ENCODE measurements at regions not wholly inside any gene's neighbourhood (a gene's known extent, or its start where the extent isn't known, plus 50 kb on each side); places are given as distances from the start of the nearest gene placed in this dataset.

GRCh38 chr2:217722883-217723472 is 279.8 kb downstream of the TNS1 start:
- DNase-seq (ENCODE audit: low spot score): no peak

- DNase-seq (ENCODE audit: low spot score): no peak
These were observed 285.1 kb downstream of the TNS1 start for GRCh38 chr2:217717646-217718045.

- DNase-seq (ENCODE audit: low spot score): no peak
These were observed 287.3 kb downstream of the TNS1 start for GRCh38 chr2:217715484-217715883.

GRCh38 chr2:217714287-217714751 is 288.5 kb downstream of the TNS1 start:
- DNase-seq (ENCODE audit: low spot score): peak; percentile 14

DNA sequence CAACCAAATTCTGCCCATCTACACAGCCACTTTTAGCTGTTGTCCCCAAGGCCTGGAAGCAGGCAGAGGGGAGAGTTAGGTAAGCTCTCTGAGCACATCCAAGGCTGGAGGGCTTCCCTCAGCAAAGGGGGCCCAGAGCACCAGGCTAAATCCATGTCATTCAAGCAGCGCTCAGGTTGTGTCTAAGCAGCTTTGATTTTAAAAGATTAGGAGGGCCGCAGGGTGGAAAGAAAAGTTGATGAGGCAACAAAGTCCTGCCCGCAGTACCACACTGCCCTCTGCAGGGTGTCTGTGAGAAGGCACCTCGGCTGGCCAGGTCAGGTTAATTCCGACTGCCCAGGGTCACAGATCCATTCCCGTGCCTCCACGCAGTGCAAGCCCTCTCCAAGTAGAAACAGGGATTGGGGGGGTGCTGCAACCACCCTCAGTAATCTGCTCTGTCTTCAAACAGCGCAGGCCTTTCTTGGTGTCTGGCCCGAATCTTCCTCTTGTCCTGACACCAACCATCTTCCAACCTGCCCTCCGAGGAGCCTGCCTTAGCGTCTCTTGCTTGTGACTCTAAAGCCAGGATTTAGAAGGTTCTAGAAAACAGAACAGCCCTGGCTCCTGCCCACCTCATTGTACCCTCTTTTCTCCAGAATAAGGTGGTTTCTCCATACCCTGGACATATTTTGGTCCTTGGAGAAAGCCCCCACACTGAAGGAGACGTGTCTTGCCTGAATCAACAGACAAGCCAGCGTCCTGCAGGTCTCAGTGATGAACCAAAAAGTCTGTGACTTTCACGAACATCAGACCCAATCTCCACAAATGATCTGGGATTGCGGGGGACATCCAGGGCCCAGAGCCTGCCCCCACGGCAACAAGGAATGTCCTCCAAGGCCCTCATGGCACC is 289.2 kb downstream of the TNS1 start:
- DNase-seq (ENCODE audit: low spot score): peak; percentile 83

DNA sequence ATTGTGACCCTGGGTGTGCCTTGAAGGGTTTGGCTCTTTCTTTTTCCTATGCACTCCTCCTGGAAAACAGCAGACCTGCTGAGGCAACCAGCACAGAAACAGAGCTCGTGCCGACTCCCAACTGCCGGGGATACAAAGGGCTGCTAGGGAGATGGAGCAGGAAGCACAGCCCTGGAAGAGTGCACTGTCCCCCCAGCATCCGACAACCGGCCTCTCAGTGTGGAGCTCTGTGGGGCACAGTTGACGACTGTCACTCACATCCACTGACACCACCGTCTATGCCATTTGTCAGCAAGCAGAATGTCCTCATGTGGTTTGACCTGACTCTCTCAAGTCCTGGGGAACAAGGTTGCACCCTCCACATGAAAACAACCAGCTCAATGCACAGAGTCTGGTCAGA is 290.4 kb downstream of the TNS1 start:
- DNase-seq (ENCODE audit: low spot score): no peak

- DNase-seq (ENCODE audit: low spot score): no peak
These were observed 291.6 kb downstream of the TNS1 start for GRCh38 chr2:217711188-217711587.

DNA sequence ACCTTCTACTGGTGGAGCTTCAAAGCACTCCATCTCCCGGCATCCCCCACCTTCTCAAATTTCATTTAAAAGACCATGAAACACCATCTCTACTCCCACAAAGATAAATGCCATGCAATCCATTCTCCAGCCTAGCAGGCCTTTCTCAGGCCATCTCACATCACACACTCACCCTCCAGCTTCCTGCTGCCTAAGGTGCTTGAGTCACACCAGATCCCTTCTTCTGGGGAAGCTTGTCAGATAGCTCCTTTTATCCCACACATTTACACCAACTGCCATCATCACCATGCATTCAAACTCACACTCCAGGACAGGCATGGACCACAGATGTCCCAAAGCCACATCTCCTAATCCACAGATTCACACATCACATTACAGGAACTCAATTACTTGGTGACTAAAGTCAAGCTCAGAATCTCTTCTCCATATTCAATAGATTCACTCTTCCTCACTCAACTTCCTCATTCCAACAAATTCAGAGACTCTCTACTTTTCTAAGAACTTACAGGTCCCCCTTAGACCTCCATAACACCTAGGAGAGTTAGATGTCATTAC is 292.5 kb downstream of the TNS1 start:
- DNase-seq (ENCODE audit: low spot score): no peak

DNA sequence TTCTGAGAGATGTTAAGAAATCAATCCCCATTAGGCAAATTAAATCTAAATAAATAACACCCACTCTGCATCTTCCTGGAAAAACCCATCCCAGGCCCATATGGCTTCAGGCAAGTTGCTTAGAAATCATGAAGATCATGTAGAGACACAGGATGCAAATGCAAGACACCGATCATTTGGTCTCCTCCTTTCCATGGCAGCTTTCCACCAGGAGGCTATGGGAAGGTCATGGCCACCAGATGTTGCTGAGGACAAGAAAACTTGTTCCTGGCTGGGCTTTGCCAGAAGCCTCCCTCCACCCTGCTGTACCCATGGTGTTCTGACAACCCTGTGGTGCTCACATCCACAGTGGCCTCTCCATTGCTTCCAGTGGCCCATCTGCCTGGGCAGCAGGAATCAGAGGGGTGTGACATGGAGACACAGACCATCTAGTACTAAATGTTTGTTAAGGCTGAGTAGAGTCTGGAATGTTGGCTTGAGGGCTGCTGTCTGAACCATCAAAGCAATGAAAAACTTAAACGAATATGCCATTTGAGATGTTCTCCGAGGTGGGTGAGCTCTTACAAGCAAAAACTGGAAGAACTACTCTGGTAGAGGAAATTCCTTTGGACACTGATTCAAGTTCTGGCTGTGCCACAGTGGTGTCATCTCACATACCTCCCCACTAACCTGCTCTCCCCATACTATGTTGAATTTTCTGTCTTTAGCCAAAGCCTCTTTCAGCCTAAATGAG is 293.2 kb downstream of the TNS1 start:
- no peak for DNase-seq (ENCODE audit: low spot score)

- DNase-seq (ENCODE audit: low spot score): peak; percentile 75
These were observed 295.6 kb downstream of the TNS1 start for GRCh38 chr2:217707131-217707611.

DNA sequence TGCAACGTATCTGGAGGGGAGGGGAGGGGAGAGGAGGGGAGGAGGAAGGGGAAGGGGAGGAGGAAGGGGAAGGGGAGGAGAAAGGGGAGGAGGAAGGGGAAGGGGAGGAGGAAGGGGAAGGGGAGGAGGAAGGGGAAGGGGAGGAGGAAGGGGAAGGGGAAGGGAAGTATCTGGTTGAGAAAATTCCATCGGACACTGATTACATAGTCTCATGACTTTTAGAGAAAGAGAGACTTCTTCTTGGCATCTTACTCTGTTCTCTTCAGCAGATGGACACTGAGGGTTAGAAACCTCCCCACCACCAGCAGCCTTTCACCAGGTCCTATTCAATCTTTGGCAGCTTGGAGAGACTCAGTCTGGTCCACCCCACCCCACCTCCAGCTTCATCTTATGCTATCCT is 296.3 kb downstream of the TNS1 start:
- DNase-seq (ENCODE audit: low spot score): no peak

DNA sequence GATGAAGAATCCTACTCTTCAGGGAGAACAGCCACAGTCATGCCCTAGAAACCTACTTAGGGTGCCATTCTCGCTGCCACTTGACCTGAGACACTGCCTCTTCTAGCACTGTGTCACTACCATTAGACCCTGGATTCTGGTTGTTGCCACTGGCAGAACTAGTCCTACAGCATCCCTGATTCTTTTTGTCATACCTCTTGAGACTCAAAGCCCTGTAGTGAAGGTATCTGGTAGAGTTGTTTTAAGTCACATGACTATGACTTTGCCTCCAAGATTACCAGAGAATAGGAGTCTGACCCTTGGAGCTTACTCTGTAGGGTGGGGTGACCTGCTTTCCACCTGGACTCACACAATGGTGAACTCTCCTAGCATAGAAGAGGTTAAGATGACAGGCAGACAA is 296.7 kb downstream of the TNS1 start:
- DNase-seq (ENCODE audit: low spot score): no peak

GRCh38 chr2:217705461-217705860 is 297.3 kb downstream of the TNS1 start:
- no peak for DNase-seq (ENCODE audit: low spot score)

DNA sequence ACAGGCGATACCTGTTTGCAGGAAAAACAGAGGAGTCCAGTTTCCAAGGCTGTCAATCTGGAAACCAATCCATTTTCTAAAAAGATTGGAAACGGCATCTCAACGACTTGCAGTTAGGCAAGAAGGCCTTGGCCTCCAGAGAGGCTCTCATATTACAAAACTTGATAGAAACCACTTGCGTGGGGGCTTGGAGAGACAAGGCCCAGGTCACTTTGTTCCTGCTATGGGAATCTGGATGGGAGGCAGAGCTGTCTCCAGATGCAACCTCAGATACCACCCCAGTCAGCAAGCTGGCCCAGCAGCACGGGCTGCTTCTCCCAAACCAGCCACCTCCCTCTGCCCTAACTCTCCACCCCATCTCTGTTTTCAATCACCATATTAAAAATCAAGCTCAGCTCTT is 298.8 kb downstream of the TNS1 start:
- no peak for DNase-seq (ENCODE audit: low spot score)

GRCh38 chr2:217703102-217703501 is 299.7 kb downstream of the TNS1 start:
- DNase-seq (ENCODE audit: low spot score): peak; percentile 29

DNA sequence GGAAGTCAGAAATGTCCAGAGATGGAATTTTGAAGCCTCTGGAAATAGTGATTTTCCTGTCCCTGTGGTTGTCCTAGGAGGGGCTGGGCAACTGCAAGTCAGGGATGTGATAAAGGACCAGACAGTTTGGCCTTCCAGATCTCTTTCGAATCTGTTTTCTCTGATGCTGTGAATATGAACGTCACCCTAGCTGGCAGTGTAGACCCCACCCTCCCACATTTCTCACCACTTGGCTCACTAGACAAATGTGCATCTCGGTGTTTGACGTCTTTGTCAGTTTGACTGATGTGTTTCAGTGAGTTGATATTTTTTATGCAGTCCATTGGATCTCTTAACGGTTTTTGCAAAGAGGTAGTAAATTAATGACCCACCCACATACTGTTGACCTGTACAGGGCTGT is 301.2 kb downstream of the TNS1 start:
- no peak for DNase-seq (ENCODE audit: low spot score)

- no peak for DNase-seq (ENCODE audit: low spot score)
These were observed 304.1 kb downstream of the TNS1 start for GRCh38 chr2:217698691-217699090.

- no peak for DNase-seq (ENCODE audit: low spot score)
These were observed 307.7 kb downstream of the TNS1 start for GRCh38 chr2:217695033-217695520.

GRCh38 chr2:217694291-217694690 is 308.5 kb downstream of the TNS1 start:
- DNase-seq (ENCODE audit: low spot score): no peak

DNA sequence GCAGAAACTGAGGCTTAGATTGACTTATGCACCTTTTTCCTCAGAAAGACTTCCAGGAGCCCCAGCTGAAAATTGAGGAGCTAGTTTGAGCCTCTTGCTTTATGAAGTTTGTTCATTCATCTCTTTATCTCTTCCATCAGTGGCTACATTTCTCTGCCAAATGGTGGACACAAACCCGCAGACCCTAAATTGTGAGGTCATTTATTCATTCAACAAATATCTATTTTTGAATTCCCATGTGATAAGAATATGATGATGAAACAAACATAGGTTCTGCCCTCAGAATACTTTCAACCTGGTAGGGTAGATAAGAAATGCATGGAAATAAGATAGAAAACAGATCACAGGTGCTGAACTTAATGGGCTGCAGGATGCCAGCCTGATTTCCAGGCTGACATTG is 309.4 kb downstream of the TNS1 start:
- DNase-seq (ENCODE audit: low spot score): no peak

- no peak for DNase-seq (ENCODE audit: low spot score)
These were observed 310.7 kb downstream of the TNS1 start for GRCh38 chr2:217691920-217692666.
